HCT116 (cell line): ENCODE measurements at regions not wholly inside any gene's neighbourhood (a gene's known extent, or its start where the extent isn't known, plus 50 kb on each side); places are given as distances from the start of the nearest gene placed in this dataset.

Experiments used
- ATAC-seq: fragments of 200-7000 bp; cut with Tn5 transposase; 2 replicates; pipeline ENCODE4 v1.9.1; 2020; ENCODE audit warnings: mild to moderate bottlenecking, moderate library complexity
- BruUV-seq: library from RNA; stranded (reverse); fragments of 400-500 nt; replicated peaks from 2 replicates; lab custom pipeline; 2021; lab: Mats Ljungman, UMichigan
- CTCF ChIA-PET: fragments of 300-600 bp; sonication (Branson Sonifier 250); formaldehyde crosslinking; loops from one replicate; lab custom pipeline; 2021; ENCODE audit warnings: antibody characterized with exemption; lab: Charles Lee
- POLR2A ChIA-PET: fragments of 300-600, 350-600 bp; sonication (Branson Sonifier 250); formaldehyde crosslinking; loops from one replicate; lab custom pipeline; 2021; ENCODE audit warnings: antibody characterized with exemption; lab: Charles Lee
- RAD21 ChIA-PET, 2 experiments: fragments of 300-600 bp; sonication (Branson Sonifier 250); formaldehyde crosslinking; loops; one replicate each; lab custom pipeline; 2023; ENCODE audit warnings: low total read pairs in 2 of 2; ENCODE audit not compliant: uncharacterized antibody in 2 of 2, unreplicated experiment in 2 of 2, low non-redundant PET in 1 of 2; lab: Charles Lee
- DNase-seq: peaks from one replicate; pipeline ENCODE4 v3.0.0-alpha.2; 2010; ENCODE audit warnings: low read depth, low spot score
- H2AFZ ChIP-seq: fragments of 200-600 bp; shearing (Covaris generic), sonication (generic); 2 replicates; pipeline ENCODE4 v1.6.1; 2017; ENCODE audit warnings: low read depth, mixed run types, mixed read lengths, antibody characterized with exemption, low read length; ENCODE audit not compliant: poor library complexity, severe bottlenecking
- H3K27ac ChIP-seq: 2 replicates; pipeline ENCODE4 v1.5.1; 2012; ENCODE audit warnings: low read depth, low read length
- H3K27me3 ChIP-seq: fragments of 200-600 bp; sonication (generic); 2 replicates; pipeline ENCODE4 v1.6.1; 2016; ENCODE audit warnings: mixed run types, low read length, mixed read lengths; ENCODE audit not compliant: insufficient read depth
- H3K36me3 ChIP-seq, 2 experiments: fragments of 200-500 bp in 1 of 2; fragments of 200-600 bp in 1 of 2; sonication (Bioruptor generic) in 1 of 2; sonication (generic) in 1 of 2; 2 replicates each; pipeline versions ENCODE4 v1.5.1 to v1.6.1; 2014 to 2016; ENCODE audit warnings: low read length in 2 of 2, inconsistent platforms in 1 of 2, mixed read lengths in 1 of 2, mixed run types in 1 of 2; ENCODE audit not compliant: insufficient read depth in 2 of 2, control insufficient read depth in 1 of 2
- H3K4me1 ChIP-seq, 2 experiments: fragments of 200-600 bp in 1 of 2; sonication (generic) in 1 of 2; 2 replicates each; pipeline versions ENCODE4 v1.5.1 to v1.6.1; 2012 to 2017; ENCODE audit warnings: low read length in 2 of 2, inconsistent platforms in 1 of 2, mild to moderate bottlenecking in 1 of 2, mixed read lengths in 1 of 2, mixed run types in 1 of 2, moderate library complexity in 1 of 2; ENCODE audit not compliant: insufficient read depth in 2 of 2, control insufficient read depth in 1 of 2
- H3K4me2 ChIP-seq: fragments of 200-600 bp; sonication (generic); 2 replicates; pipeline ENCODE4 v1.6.1; 2017; ENCODE audit warnings: mixed run types, low read length, mixed read lengths
- H3K4me3 ChIP-seq, 2 experiments: fragments of 200-600 bp in 1 of 2; sonication (generic) in 1 of 2; replicated peaks in 1 of 2; 2 replicates each; pipeline ENCODE4 v1.5.1; 2011 to 2016; ENCODE audit warnings: low read length in 2 of 2, control low read depth in 1 of 2, low read depth in 1 of 2, mild to moderate bottlenecking in 1 of 2, mixed read lengths in 1 of 2, mixed run types in 1 of 2
- H3K79me2 ChIP-seq: fragments of 200-600 bp; sonication (generic); 2 replicates; pipeline ENCODE4 v1.6.1; 2017; ENCODE audit warnings: mild to moderate bottlenecking, mixed run types, low read length, moderate library complexity, mixed read lengths; ENCODE audit not compliant: insufficient read depth
- H3K9ac ChIP-seq: fragments of 200-600 bp; sonication (generic); 2 replicates; pipeline ENCODE4 v1.6.1; 2016; ENCODE audit warnings: low read length, mixed read lengths
- H3K9me2 ChIP-seq: fragments of 200-600 bp; sonication (generic), shearing (Covaris generic); 2 replicates; pipeline ENCODE4 v1.6.1; 2017; ENCODE audit warnings: mixed run types, mild to moderate bottlenecking, moderate library complexity; ENCODE audit not compliant: insufficient read depth
- H3K9me3 ChIP-seq, 2 experiments: fragments of 200-500 bp in 1 of 2; fragments of 200-600 bp in 1 of 2; sonication (Bioruptor generic) in 1 of 2; sonication (generic) in 1 of 2; 2 replicates each; pipeline ENCODE4 v1.6.1; 2014 to 2017; ENCODE audit warnings: low read length in 2 of 2, mixed read lengths in 2 of 2, inconsistent platforms in 1 of 2, low read depth in 1 of 2, mild to moderate bottlenecking in 1 of 2, mixed run types in 1 of 2, moderate library complexity in 1 of 2; ENCODE audit not compliant: control insufficient read depth in 1 of 2, insufficient read depth in 1 of 2
- H4K20me1 ChIP-seq: fragments of 200-600 bp; sonication (generic), shearing (Covaris generic); 2 replicates; pipeline ENCODE4 v1.6.1; 2017; ENCODE audit warnings: mixed run types, mild to moderate bottlenecking, moderate library complexity; ENCODE audit not compliant: insufficient read depth
- ATF3 ChIP-seq: IDR thresholded peaks from 2 replicates; pipeline ENCODE4 v1.6.1; 2012
- CTCF ChIP-seq, 3 experiments: fragments of 200-600 bp in 1 of 3; sonication (generic) in 1 of 3; IDR thresholded peaks in 2 of 3; conservative IDR thresholded peaks in 1 of 3; 2 replicates each; pipeline ENCODE4 v1.5.1; 2012 to 2017; ENCODE audit warnings: low read depth in 2 of 3, low read length in 2 of 3, antibody characterized with exemption in 1 of 3, borderline replicate concordance in 1 of 3, control low read depth in 1 of 3, mild to moderate bottlenecking in 1 of 3, mixed read lengths in 1 of 3, mixed run types in 1 of 3, moderate library complexity in 1 of 3; ENCODE audit not compliant: insufficient read depth in 1 of 3
- EGR1 ChIP-seq: IDR thresholded peaks from 2 replicates; pipeline ENCODE4 v1.6.1; 2012; ENCODE audit warnings: low read depth
- ELF1 ChIP-seq: IDR thresholded peaks from 2 replicates; pipeline ENCODE4 v1.6.1; 2012; ENCODE audit warnings: low read depth, borderline replicate concordance
- EZH2phosphoT487 ChIP-seq: fragments of 200-600 bp; IDR thresholded peaks from 2 replicates; pipeline ENCODE4 v1.6.1; 2018; ENCODE audit warnings: antibody characterized with exemption, borderline replicate concordance
- MAX ChIP-seq: IDR thresholded peaks from 2 replicates; pipeline ENCODE4 v1.6.1; 2012
- RAD21 ChIP-seq: IDR thresholded peaks from 2 replicates; pipeline ENCODE4 v1.6.1; 2012; ENCODE audit warnings: low read depth, mild to moderate bottlenecking
- REST ChIP-seq: IDR thresholded peaks from 2 replicates; pipeline ENCODE4 v1.6.1; 2012; ENCODE audit warnings: low read depth
- SIN3A ChIP-seq: IDR thresholded peaks from 2 replicates; pipeline ENCODE4 v1.6.1; 2012; ENCODE audit warnings: low read depth
- SRF ChIP-seq: IDR thresholded peaks from 2 replicates; pipeline ENCODE4 v1.6.1; 2012; ENCODE audit warnings: low read depth
- TCF7L2 ChIP-seq: IDR thresholded peaks from 2 replicates; pipeline ENCODE4 v1.7.0; 2011; ENCODE audit warnings: borderline replicate concordance, inconsistent platforms; ENCODE audit not compliant: insufficient read depth, insufficient read length; ENCODE audit errors: extremely low read depth
- YY1 ChIP-seq: IDR thresholded peaks from 2 replicates; pipeline ENCODE4 v1.6.1; 2011; ENCODE audit warnings: low read length, low read depth, moderate library complexity, mild to moderate bottlenecking; ENCODE audit not compliant: insufficient replicate concordance; ENCODE audit errors: extremely low read depth
- ZBTB33 ChIP-seq: IDR thresholded peaks from 2 replicates; pipeline ENCODE4 v1.6.1; 2011; ENCODE audit warnings: mild to moderate bottlenecking, low read length, moderate library complexity; ENCODE audit not compliant: insufficient replicate concordance; ENCODE audit errors: extremely low read depth
- ZNF274 ChIP-seq: fragments of 200-500 bp; sonication (Bioruptor generic); IDR thresholded peaks from 2 replicates; pipeline ENCODE4 v1.6.1; 2014; ENCODE audit warnings: mild to moderate bottlenecking, low read depth, low read length, inconsistent platforms
- intact Hi-C: fragments of 100-400 bp; cut with micrococcal nuclease; formaldehyde crosslinking; loops from 2 replicates; pipeline ENCODE4 v1.10.0; 2022

GRCh38 chr19:28500982-28501630 is 711.8 kb downstream of the UQCRFS1 start:
- ATAC-seq = no peak
- ChIA-PET CTCF (no interaction called here), RAD21 (no interaction called here), POLR2A (no interaction called here)
- no peak overlapping the region for H3K27ac ChIP-seq
- H3K9me2 ChIP-seq = no peaks in the 10 kb centered on the region
- no peaks in the 10 kb centered on the region for H4K20me1 ChIP-seq
- no peak overlapping the region for H3K4me2 ChIP-seq
- H2AFZ ChIP-seq = no peak overlapping the region
- BruUV-seq = no TSS peak
- H3K27me3 ChIP-seq = no peaks in the 10 kb centered on the region
- intact Hi-C loops = no loop called here
- H3K4me3 ChIP-seq = no peak overlapping the region
- H3K79me2 ChIP-seq = no peaks in the 10 kb centered on the region
- H3K36me3 ChIP-seq = no peaks in the 10 kb centered on the region
- H3K9me3 ChIP-seq = peaks cover 18 to 25% of the 10 kb centered on the region in 2 experiments; a peak in 2 of 4 replicates
- TF ChIP-seq ZBTB33 (no peak), ELF1 (no peak), ZNF274 (no peak), RAD21 (no peak), TCF7L2 (no peak), ATF3 (no peak), MAX (no peak), EZH2phosphoT487 (no peak), YY1 (no peak), SIN3A (no peak), SRF (no peak), EGR1 (no peak), CTCF (IDR thresholded peaks at IDR 0.05 in 2 of 3, conservative IDR thresholded peaks at IDR 0.05 in 1 of 3; ENCODE audit: borderline replicate concordance in 1 of 3, insufficient read depth in 1 of 3, low read depth in 2 of 3, low read length in 2 of 3) (no peak), REST (no peak)
- H3K4me1 ChIP-seq = no peaks in the 10 kb centered on the region
- DNase-seq = no peak
- H3K9ac ChIP-seq = no peak overlapping the region
